Gastroesophageal sphincter (tissue), 3 donors: ENCODE measurements at regions not wholly inside any gene's neighbourhood (a gene's known extent, or its start where the extent isn't known, plus 50 kb on each side); places are given as distances from the start of the nearest gene placed in this dataset.

Experiments
- EP300 ChIP-seq: sonication (generic); formaldehyde crosslinking; IDR thresholded peaks from one replicate; pipeline ENCODE4 v1.6.1; 2017; ENCODE audit warnings: antibody characterized with exemption, mild to moderate bottlenecking
- POLR2A ChIP-seq, 2 donors: fragments of 450-650 bp; IDR thresholded peaks; one replicate each; pipeline ENCODE4 v1.6.1; 2017; ENCODE audit warnings: antibody characterized with exemption in 2 of 2, mild to moderate bottlenecking in 2 of 2, moderate library complexity in 1 of 2
- TF ChIP-seq, protein P1 (sequence below), 4 experiments: fragments of 200-600 bp in 2 of 4; fragments of 450-650 bp in 2 of 4; sonication (generic) in 1 of 4; IDR thresholded peaks; one replicate each; pipeline ENCODE4 v1.5.1; 2017 to 2019; ENCODE audit warnings: antibody characterized with exemption in 4 of 4, mild to moderate bottlenecking in 2 of 4, moderate library complexity in 2 of 4

DNA sequence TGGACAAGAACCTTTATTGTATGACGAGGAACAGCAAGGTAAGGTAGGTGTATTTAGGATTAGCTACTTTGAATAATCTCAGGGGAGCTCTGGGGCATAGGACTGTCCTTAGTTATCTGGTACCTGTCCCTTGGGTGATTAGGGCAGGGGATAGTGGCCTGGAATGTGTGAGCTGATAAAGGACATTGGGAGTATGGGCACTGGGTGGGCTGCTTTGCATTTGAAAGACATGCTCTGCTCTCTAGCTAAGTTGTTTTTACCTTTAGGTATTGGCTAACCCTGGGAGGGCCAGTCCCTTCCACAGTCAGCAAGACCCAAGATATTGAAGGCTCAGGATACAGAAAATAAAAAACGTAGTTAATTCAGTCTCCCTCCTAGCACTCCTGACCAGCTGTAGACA is 282.8 kb upstream of the C9orf72 start:
- TF ChIP-seq POLR2A (IDR thresholded peaks at IDR 0.05): no peak
- TF ChIP-seq, protein P1, sequence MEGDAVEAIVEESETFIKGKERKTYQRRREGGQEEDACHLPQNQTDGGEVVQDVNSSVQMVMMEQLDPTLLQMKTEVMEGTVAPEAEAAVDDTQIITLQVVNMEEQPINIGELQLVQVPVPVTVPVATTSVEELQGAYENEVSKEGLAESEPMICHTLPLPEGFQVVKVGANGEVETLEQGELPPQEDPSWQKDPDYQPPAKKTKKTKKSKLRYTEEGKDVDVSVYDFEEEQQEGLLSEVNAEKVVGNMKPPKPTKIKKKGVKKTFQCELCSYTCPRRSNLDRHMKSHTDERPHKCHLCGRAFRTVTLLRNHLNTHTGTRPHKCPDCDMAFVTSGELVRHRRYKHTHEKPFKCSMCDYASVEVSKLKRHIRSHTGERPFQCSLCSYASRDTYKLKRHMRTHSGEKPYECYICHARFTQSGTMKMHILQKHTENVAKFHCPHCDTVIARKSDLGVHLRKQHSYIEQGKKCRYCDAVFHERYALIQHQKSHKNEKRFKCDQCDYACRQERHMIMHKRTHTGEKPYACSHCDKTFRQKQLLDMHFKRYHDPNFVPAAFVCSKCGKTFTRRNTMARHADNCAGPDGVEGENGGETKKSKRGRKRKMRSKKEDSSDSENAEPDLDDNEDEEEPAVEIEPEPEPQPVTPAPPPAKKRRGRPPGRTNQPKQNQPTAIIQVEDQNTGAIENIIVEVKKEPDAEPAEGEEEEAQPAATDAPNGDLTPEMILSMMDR (IDR thresholded peaks at IDR 0.05): no peak
- TF ChIP-seq EP300: no peak
